Left ventricle myocardium inferior (tissue), 1 donor: ENCODE measurements at regions not wholly inside any gene's neighbourhood (a gene's known extent, or its start where the extent isn't known, plus 50 kb on each side); places are given as distances from the start of the nearest gene placed in this dataset.

ENCODE experiments used
- DNase-seq: peaks from one replicate; pipeline ENCODE4 v3.0.0-alpha.2; 2020
- H3K27ac ChIP-seq: fragments of 200-600 bp; replicated peaks from 2 replicates; pipeline ENCODE4 v1.8.0; 2021
- H3K27me3 ChIP-seq: fragments of 200-600 bp; 2 replicates; pipeline ENCODE4 v1.8.0; 2021; ENCODE audit warnings: low read depth
- H3K36me3 ChIP-seq: fragments of 200-600 bp; 2 replicates; pipeline ENCODE4 v1.8.0; 2021
- H3K4me1 ChIP-seq: fragments of 200-600 bp; 2 replicates; pipeline ENCODE4 v1.8.0; 2021
- H3K4me3 ChIP-seq: fragments of 200-600 bp; 2 replicates; pipeline ENCODE4 v1.8.0; 2021; ENCODE audit warnings: mild to moderate bottlenecking, moderate library complexity
- H3K9me3 ChIP-seq: fragments of 200-600 bp; replicated peaks from 2 replicates; pipeline ENCODE4 v1.8.0; 2021
- CTCF ChIP-seq: fragments of 200-600 bp; IDR thresholded peaks from 2 replicates; pipeline ENCODE4 v1.8.0; 2021; ENCODE audit warnings: antibody characterized with exemption, mild to moderate bottlenecking, borderline replicate concordance
- intact Hi-C: fragments of 100-400 bp; cut with micrococcal nuclease; formaldehyde crosslinking; loops from one replicate; pipeline ENCODE4 v1.11.0; 2022
- donor health status: DM: no; HTN: yes; CAD: no; lungs with severe emphysema.

DNA sequence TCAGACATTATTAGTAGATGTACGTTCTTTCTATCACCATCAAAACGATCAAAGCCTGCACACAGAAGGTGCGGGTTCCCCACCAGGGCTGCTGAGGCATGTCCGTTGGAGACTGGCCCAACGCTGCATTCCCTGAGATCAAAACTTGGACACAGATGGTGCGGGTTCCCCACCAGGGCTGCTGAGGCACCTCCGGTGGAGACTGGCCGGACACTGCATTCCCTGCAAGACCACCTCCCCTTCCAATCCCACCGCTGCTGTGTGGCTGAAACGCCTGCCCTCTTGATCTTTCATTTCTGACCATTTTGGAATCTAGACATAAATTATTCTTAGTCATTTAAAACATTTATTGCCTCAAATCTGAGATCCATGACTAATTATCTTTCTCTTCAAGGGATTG, 254.2 kb upstream of the SALL3 start:
- Histone ChIP-seq H3K27me3 (peaks cover 82% of the 10 kb centered on the region), H3K4me1 (no peaks in the 10 kb centered on the region), H3K27ac (no peak overlapping the region), H3K4me3 (no peak overlapping the region), H3K9me3 (no peaks in the 10 kb centered on the region), H3K36me3 (no peaks in the 10 kb centered on the region)
- DNase-seq: no peak
- no peak for TF ChIP-seq CTCF
- intact Hi-C loops: no loop called here

GRCh38 chr18:78726326-78727056, 253.1 kb upstream of the SALL3 start:
- no peak for DNase-seq

DNA sequence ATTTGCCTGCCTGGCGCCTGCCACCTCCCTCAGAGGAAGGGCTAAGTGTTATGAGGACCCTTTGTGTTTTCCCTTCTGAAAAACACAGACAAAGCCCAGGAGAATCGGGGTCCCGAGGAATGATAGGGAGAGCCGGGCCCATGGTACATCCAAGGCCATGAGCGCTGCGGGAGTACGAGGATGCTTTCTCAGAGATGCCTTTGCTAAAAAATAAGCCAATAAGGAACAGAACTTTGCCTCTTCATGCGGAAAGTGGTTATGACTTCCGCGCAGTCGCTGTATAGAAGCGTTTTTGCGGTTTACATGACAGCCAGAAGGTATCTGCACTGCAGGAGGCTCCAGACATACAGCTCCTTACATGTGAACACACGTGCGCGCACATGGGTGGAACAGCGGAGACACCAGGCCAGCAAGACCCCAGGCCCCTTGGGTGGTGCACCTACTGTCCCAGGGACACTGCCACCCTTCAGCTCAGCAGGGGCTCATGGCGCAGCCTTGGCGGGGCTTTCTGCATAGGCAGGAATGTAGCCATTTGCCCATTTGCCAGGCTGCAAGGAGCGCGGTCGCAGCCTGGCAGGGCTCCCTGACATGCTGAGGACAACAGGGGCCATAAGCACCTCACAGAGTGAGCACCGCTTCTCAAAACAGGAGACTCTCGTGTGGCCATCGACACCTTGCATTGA, 252.4 kb upstream of the SALL3 start:
- Histone ChIP-seq H3K27me3 (peaks cover 77% of the 10 kb centered on the region), H3K36me3 (no peaks in the 10 kb centered on the region), H3K9me3 (no peaks in the 10 kb centered on the region), H3K4me1 (no peaks in the 10 kb centered on the region), H3K4me3 (no peak overlapping the region), H3K27ac (no peak overlapping the region)
- no peak for DNase-seq
- intact Hi-C loops: no loop called here
- no peak for TF ChIP-seq CTCF

More at GRCh38 chr18:78726326-78727056, 253.1 kb upstream of the SALL3 start:
- Histone ChIP-seq H3K27ac (no peak overlapping the region), H3K4me3 (no peak overlapping the region), H3K27me3 (peaks cover 77% of the 10 kb centered on the region), H3K36me3 (no peaks in the 10 kb centered on the region), H3K9me3 (no peaks in the 10 kb centered on the region), H3K4me1 (no peaks in the 10 kb centered on the region)
- TF ChIP-seq CTCF: no peak
- intact Hi-C loops: no loop called here

- no peak overlapping the region for H3K4me3 ChIP-seq
- DNase-seq: no peak
- no peak overlapping the region for H3K27ac ChIP-seq
- intact Hi-C loops: no loop called here
- H3K9me3 ChIP-seq: no peaks in the 10 kb centered on the region
- no peak for TF ChIP-seq CTCF
- no peaks in the 10 kb centered on the region for H3K4me1 ChIP-seq
- no peaks in the 10 kb centered on the region for H3K36me3 ChIP-seq
- peaks cover 78% of the 10 kb centered on the region for H3K27me3 ChIP-seq
Measured at GRCh38 chr18:78727877-78728783, 251.5 kb upstream of the SALL3 start.

GRCh38 chr18:78728784-78729467, 250.7 kb upstream of the SALL3 start:
- no peaks in the 10 kb centered on the region for H3K9me3 ChIP-seq
- H3K4me1 ChIP-seq: no peaks in the 10 kb centered on the region
- no peak overlapping the region for H3K27ac ChIP-seq
- intact Hi-C loops: no loop called here
- no peaks in the 10 kb centered on the region for H3K36me3 ChIP-seq
- no peak for TF ChIP-seq CTCF
- H3K4me3 ChIP-seq: no peak overlapping the region
- peaks cover 75% of the 10 kb centered on the region for H3K27me3 ChIP-seq
- DNase-seq: no peak
